CD4-positive, alpha-beta T cell (primary cell): ENCODE measurements at regions not wholly inside any gene's neighbourhood (a gene's known extent, or its start where the extent isn't known, plus 50 kb on each side); places are given as distances from the start of the nearest gene placed in this dataset.

Source experiments
- ATAC-seq: fragments of 200-7000 bp; cut with Tn5 transposase; one replicate; pipeline ENCODE4 v1.10.0; 2022; ENCODE audit warnings: mild to moderate bottlenecking; ENCODE audit not compliant: poor library complexity
- CTCF ChIA-PET: fragments of 350-600 bp; sonication (Branson Sonifier 250); formaldehyde crosslinking; loops from one replicate; lab custom pipeline; 2021; ENCODE audit warnings: antibody characterized with exemption, inconsistent platforms; lab: Charles Lee
- POLR2A ChIA-PET: fragments of 350-600 bp; sonication (Branson Sonifier 250); formaldehyde crosslinking; loops from one replicate; lab custom pipeline; 2021; ENCODE audit warnings: antibody characterized with exemption, inconsistent platforms; lab: Charles Lee
- DNase-seq, 14 experiments: peaks; one replicate each; pipeline ENCODE4 v3.0.0-alpha.2; 2013 to 2020; ENCODE audit warnings: mixed read lengths in 2 of 14
- H3K27ac ChIP-seq, 2 donors: one replicate each; pipeline versions ENCODE4 v1.5.1 to v1.7.0; 2013; ENCODE audit warnings: low read length in 2 of 2, low read depth in 1 of 2, mild to moderate bottlenecking in 1 of 2
- H3K27me3 ChIP-seq, 2 experiments: 1 replicate in 1 of 2; 2 replicates in 1 of 2; pipeline versions ENCODE4 v1.6.1 to v1.7.0; 2013; ENCODE audit warnings: low read length in 2 of 2, control low read depth in 1 of 2, mild to moderate bottlenecking in 1 of 2, moderate library complexity in 1 of 2; ENCODE audit not compliant: insufficient read depth in 2 of 2, control insufficient read depth in 1 of 2
- H3K36me3 ChIP-seq: one replicate; pipeline ENCODE4 v1.6.1; 2013; ENCODE audit warnings: low read length, control low read depth; ENCODE audit not compliant: insufficient read depth
- H3K4me1 ChIP-seq: one replicate; pipeline ENCODE4 v1.6.1; 2013; ENCODE audit warnings: low read length, control low read depth; ENCODE audit not compliant: insufficient read depth
- H3K4me3 ChIP-seq: one replicate; pipeline ENCODE4 v1.5.1; 2013; ENCODE audit warnings: mild to moderate bottlenecking, low read length, moderate library complexity
- H3K9me3 ChIP-seq, 2 experiments: 1 replicate in 1 of 2; 2 replicates in 1 of 2; pipeline versions ENCODE4 v1.6.1 to v1.7.0; 2013; ENCODE audit warnings: low read length in 2 of 2, mild to moderate bottlenecking in 2 of 2, control low read depth in 1 of 2, moderate library complexity in 1 of 2; ENCODE audit not compliant: control insufficient read depth in 1 of 2, insufficient read depth in 1 of 2
- H3K27ac Mint-ChIP-seq: one replicate; pipeline ENCODE4 v1.8.0; 2020; ENCODE audit warnings: mixed read lengths
- H3K27me3 Mint-ChIP-seq: one replicate; pipeline ENCODE4 v1.8.0; 2021; ENCODE audit warnings: mixed read lengths
- H3K36me3 Mint-ChIP-seq: one replicate; pipeline ENCODE4 v1.8.0; 2021; ENCODE audit warnings: low read depth, mixed read lengths
- H3K4me1 Mint-ChIP-seq: one replicate; pipeline ENCODE4 v1.8.0; 2021; ENCODE audit warnings: low read depth, mixed read lengths
- H3K4me3 Mint-ChIP-seq: one replicate; pipeline ENCODE4 v1.8.0; 2020; ENCODE audit warnings: mild to moderate bottlenecking, mixed read lengths
- H3K9me3 Mint-ChIP-seq: one replicate; pipeline ENCODE4 v1.8.0; 2020; ENCODE audit warnings: mixed read lengths
- intact Hi-C, 2 experiments: fragments of 100-400 bp; cut with DNase I in 1 of 2; cut with micrococcal nuclease in 1 of 2; formaldehyde crosslinking; loops; one replicate each; pipeline versions ENCODE4 v1.15.1 to v1.9.0; 2023 to 2025; cut with DNase I, micrococcal nuclease
- TF ChIP-seq, protein P1 (sequence below): fragments of 200-600 bp; IDR thresholded peaks from one replicate; pipeline ENCODE4 v1.8.0; 2022; ENCODE audit warnings: antibody characterized with exemption, mild to moderate bottlenecking

DNA sequence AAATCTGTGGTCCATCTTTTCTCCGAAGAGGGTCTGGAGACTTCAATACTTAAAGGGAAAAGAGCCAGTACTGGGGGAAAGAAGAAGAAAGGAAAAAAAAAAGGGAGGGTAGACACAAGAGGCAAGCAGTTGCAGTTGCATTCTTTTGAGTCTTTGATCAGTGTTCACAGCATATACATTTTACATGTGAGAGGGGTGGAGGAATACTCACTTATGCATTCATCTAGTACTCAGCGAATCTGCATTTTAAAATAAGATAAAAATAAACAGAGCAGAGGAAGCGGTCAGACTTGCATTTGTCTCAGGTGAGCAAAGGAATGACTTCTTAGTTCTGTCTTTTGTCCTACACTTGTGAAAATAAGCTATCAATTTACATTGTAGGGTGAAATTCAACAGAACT lies 275.6 kb downstream of the SLC7A11 start:
- POLR2A ChIA-PET, result no interaction called here
- CTCF ChIA-PET, result no interaction called here
- intact Hi-C loops, result no loop called here
- H3K27me3 ChIP-seq, result no peaks in the 10 kb centered on the region
- Mint-ChIP-seq H3K4me1 (no peaks in the 10 kb centered on the region), H3K9me3 (no peaks in the 10 kb centered on the region), H3K4me3 (no peak overlapping the region), H3K36me3 (no peaks in the 10 kb centered on the region), H3K27ac (no peak overlapping the region), H3K27me3 (no peaks in the 10 kb centered on the region)
- DNase-seq (no peak), ATAC-seq (no peak)
- TF ChIP-seq, protein P1, sequence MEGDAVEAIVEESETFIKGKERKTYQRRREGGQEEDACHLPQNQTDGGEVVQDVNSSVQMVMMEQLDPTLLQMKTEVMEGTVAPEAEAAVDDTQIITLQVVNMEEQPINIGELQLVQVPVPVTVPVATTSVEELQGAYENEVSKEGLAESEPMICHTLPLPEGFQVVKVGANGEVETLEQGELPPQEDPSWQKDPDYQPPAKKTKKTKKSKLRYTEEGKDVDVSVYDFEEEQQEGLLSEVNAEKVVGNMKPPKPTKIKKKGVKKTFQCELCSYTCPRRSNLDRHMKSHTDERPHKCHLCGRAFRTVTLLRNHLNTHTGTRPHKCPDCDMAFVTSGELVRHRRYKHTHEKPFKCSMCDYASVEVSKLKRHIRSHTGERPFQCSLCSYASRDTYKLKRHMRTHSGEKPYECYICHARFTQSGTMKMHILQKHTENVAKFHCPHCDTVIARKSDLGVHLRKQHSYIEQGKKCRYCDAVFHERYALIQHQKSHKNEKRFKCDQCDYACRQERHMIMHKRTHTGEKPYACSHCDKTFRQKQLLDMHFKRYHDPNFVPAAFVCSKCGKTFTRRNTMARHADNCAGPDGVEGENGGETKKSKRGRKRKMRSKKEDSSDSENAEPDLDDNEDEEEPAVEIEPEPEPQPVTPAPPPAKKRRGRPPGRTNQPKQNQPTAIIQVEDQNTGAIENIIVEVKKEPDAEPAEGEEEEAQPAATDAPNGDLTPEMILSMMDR, result no peak
- no peaks in the 10 kb centered on the region for H3K36me3 ChIP-seq
- no peaks in the 10 kb centered on the region for H3K9me3 ChIP-seq
- no peak overlapping the region for H3K27ac ChIP-seq
- no peak overlapping the region for H3K4me3 ChIP-seq
- no peaks in the 10 kb centered on the region for H3K4me1 ChIP-seq

DNA sequence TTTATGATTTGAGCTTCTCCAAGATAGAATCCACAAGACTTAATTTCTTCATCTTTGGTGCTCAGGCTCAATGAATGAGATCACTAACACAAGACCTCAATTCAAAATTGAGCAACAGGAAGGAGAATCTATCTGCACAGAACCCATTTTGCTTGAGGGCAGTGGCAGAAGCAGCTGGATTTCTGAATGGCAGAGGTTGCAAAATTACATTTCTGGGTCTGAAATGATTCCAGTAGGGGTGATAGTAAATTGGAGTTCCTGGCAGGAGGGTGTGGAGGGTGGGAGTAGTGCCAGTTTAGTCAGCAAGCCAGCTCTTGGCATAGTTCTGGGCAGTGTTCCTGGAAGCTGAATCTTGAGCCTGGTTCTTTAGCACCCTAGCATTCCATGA lies 281.1 kb downstream of the SLC7A11 start:
- ATAC-seq (no peak), DNase-seq (no peak)
- Mint-ChIP-seq H3K9me3 (no peaks in the 10 kb centered on the region), H3K36me3 (no peaks in the 10 kb centered on the region), H3K27ac (no peak overlapping the region), H3K4me3 (no peak overlapping the region), H3K4me1 (no peaks in the 10 kb centered on the region), H3K27me3 (no peaks in the 10 kb centered on the region)
- no peak overlapping the region for H3K4me3 ChIP-seq
- TF ChIP-seq, protein P1, result no peak
- no peaks in the 10 kb centered on the region for H3K36me3 ChIP-seq
- H3K9me3 ChIP-seq, result no peaks in the 10 kb centered on the region
- POLR2A ChIA-PET, result no interaction called here
- CTCF ChIA-PET, result no interaction called here
- intact Hi-C loops, result no loop called here
- H3K27ac ChIP-seq, result no peak overlapping the region
- no peaks in the 10 kb centered on the region for H3K27me3 ChIP-seq
- H3K4me1 ChIP-seq, result no peaks in the 10 kb centered on the region

DNA sequence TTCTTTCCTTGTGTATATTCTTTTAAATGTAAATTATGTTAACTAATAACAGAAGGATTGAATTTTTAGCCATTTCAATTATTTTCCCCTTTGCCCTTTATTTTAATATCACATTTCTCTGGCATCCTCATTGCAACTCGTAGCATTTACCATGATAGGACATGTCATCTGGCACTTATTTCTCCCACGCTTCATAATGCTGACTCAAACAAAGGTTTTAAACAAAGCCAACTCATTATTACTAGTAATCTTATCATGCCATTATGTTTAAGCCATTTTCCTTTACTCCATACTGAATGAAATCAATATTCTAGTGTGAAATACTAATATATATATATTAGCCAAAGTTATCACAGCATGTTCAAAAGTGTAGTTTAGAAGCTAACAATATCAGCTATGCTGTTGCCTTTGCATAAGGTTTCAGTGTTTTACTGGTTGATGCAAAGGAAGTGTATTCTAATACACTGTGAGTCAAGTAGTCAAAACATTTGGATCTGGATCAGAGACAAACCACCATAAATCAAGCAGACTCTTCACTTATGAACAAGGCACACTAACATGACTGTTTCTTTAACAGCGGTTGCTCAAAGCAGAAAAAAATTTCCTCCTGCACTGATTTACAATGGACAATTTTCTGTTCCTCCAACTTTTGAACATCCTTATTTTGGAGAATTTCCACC lies 281.6 kb downstream of the SLC7A11 start:
- no peaks in the 10 kb centered on the region for H3K9me3 Mint-ChIP-seq
- intact Hi-C loops, result no loop called here
- H3K4me3 ChIP-seq, result no peak overlapping the region
- TF ChIP-seq, protein P1, result no peak
- DNase-seq, result no peak
- no peaks in the 10 kb centered on the region for H3K36me3 ChIP-seq
- H3K27me3 ChIP-seq, result no peaks in the 10 kb centered on the region
- no peak for ATAC-seq
- POLR2A ChIA-PET, result no interaction called here
- no peak overlapping the region for H3K27ac ChIP-seq
- no peak overlapping the region for H3K4me3 Mint-ChIP-seq
- H3K36me3 Mint-ChIP-seq, result no peaks in the 10 kb centered on the region
- no peaks in the 10 kb centered on the region for H3K27me3 Mint-ChIP-seq
- no peak overlapping the region for H3K27ac Mint-ChIP-seq
- H3K9me3 ChIP-seq, result no peaks in the 10 kb centered on the region
- H3K4me1 ChIP-seq, result no peaks in the 10 kb centered on the region
- H3K4me1 Mint-ChIP-seq, result no peaks in the 10 kb centered on the region
- CTCF ChIA-PET, result no interaction called here
